ENCODE measurements at regions not wholly inside any gene's neighbourhood (a gene's known extent, or its start where the extent isn't known, plus 50 kb on each side); places are given as distances from the start of the nearest gene placed in this dataset.

GRCh38 chr9:108662956-108663355 is 192.8 kb downstream of the ACTL7B start:
- TF ChIP-seq POLR2A (IDR thresholded peaks at IDR 0.05) (no peak), CTCF (IDR thresholded peaks at IDR 0.05) (no peak)
- intact Hi-C loops (cut with DNase I) = no loop called here
- no peak for DNase-seq
- ATAC-seq = no peak
- Histone ChIP-seq H3K27ac (no peak overlapping the region), H3K4me1 (no peaks in the 10 kb centered on the region), H3K36me3 (no peaks in the 10 kb centered on the region), H3K27me3 (no peaks in the 10 kb centered on the region), H3K9me3 (no peaks in the 10 kb centered on the region), H3K4me3 (no peak overlapping the region)
- 71% methylated on average over 4 of the region's 4 CpGs for WGBS (ENCODE audit: insufficient coverage, low coverage, low lambda C conversion rate, missing lambda C conversion rate)

- WGBS (ENCODE audit: insufficient coverage, low coverage, low lambda C conversion rate, missing lambda C conversion rate) = 49% methylated on average over 6 of the region's 6 CpGs
- no peak for TF ChIP-seq CTCF (IDR thresholded peaks at IDR 0.05)
- no peak for TF ChIP-seq POLR2A (IDR thresholded peaks at IDR 0.05)
- Histone ChIP-seq H3K4me1 (no peaks in the 10 kb centered on the region), H3K36me3 (no peaks in the 10 kb centered on the region), H3K4me3 (no peak overlapping the region), H3K27ac (no peak overlapping the region), H3K27me3 (no peaks in the 10 kb centered on the region), H3K9me3 (no peaks in the 10 kb centered on the region)
- ATAC-seq (no peak), DNase-seq (no peak)
- intact Hi-C loops (cut with DNase I) = no loop called here
These were observed 193.5 kb downstream of the ACTL7B start for GRCh38 chr9:108662091-108662875.

GRCh38 chr9:108656566-108656965 is 199.2 kb downstream of the ACTL7B start:
- no peaks in the 10 kb centered on the region for H3K36me3 ChIP-seq
- intact Hi-C loops (cut with DNase I) = no loop called here
- no peaks in the 10 kb centered on the region for H3K9me3 ChIP-seq
- WGBS (ENCODE audit: insufficient coverage, low coverage, low lambda C conversion rate, missing lambda C conversion rate) = 47% methylated on average over 5 of the region's 5 CpGs
- no peaks in the 10 kb centered on the region for H3K4me1 ChIP-seq
- no peak overlapping the region for H3K27ac ChIP-seq
- TF ChIP-seq CTCF (IDR thresholded peaks at IDR 0.05) = no peak
- no peaks in the 10 kb centered on the region for H3K27me3 ChIP-seq
- no peak for DNase-seq
- no peak overlapping the region for H3K4me3 ChIP-seq
- ATAC-seq = no peak

GRCh38 chr9:108655818-108656217 is 200.0 kb downstream of the ACTL7B start:
- H3K27ac ChIP-seq = no peak overlapping the region
- ATAC-seq = no peak
- H3K27me3 ChIP-seq = no peaks in the 10 kb centered on the region
- H3K4me1 ChIP-seq = no peaks in the 10 kb centered on the region
- no peaks in the 10 kb centered on the region for H3K9me3 ChIP-seq
- 49% methylated on average over 6 of the region's 7 CpGs for WGBS (ENCODE audit: insufficient coverage, low coverage, low lambda C conversion rate, missing lambda C conversion rate)
- DNase-seq = no peak
- intact Hi-C loops (cut with DNase I) = no loop called here
- TF ChIP-seq POLR2A (IDR thresholded peaks at IDR 0.05) (no peak), CTCF (IDR thresholded peaks at IDR 0.05) (no peak)
- H3K4me3 ChIP-seq = no peak overlapping the region
- H3K36me3 ChIP-seq = no peaks in the 10 kb centered on the region

All from right lobe of liver (tissue), 6 donors.